H1 (cell line): ENCODE measurements at regions not wholly inside any gene's neighbourhood (a gene's known extent, or its start where the extent isn't known, plus 50 kb on each side); places are given as distances from the start of the nearest gene placed in this dataset.

Experiments
- CTCF ChIA-PET: fragments of 300-600 bp; sonication (Branson Sonifier 250); formaldehyde crosslinking; loops from one replicate; lab custom pipeline; 2021; ENCODE audit not compliant: partially characterized antibody; lab: Charles Lee
- POLR2A ChIA-PET: fragments of 300-600 bp; sonication (Branson Sonifier 250); formaldehyde crosslinking; loops from one replicate; lab custom pipeline; 2021; ENCODE audit warnings: inconsistent platforms; ENCODE audit not compliant: partially characterized antibody; lab: Charles Lee
- DNase-seq, 2 experiments: peaks; one replicate each; pipeline versions ENCODE4 v3.0.0 to v3.0.0-alpha.2; 2010 to 2022; ENCODE audit warnings: low spot score in 2 of 2, low read depth in 1 of 2, mixed read lengths in 1 of 2
- FAIRE-seq: peaks from 2 replicates; lab custom pipeline; 2011; peaks lifted over from hg19 to GRCh38; lab: Jason Lieb, UNC
- H2AFZ ChIP-seq: 2 replicates; pipeline ENCODE4 v1.8.1; 2012; ENCODE audit warnings: low read length, inconsistent platforms
- H2AK5ac ChIP-seq: 2 replicates; pipeline ENCODE4 v1.6.1; 2013; ENCODE audit warnings: low read depth, low read length
- H2BK120ac ChIP-seq: replicated peaks from 2 replicates; pipeline ENCODE3; 2013; ENCODE audit warnings: low read depth, low read length, inconsistent platforms
- H2BK12ac ChIP-seq: 2 replicates; pipeline ENCODE4 v1.6.1; 2013; ENCODE audit warnings: low read depth, low read length
- H2BK15ac ChIP-seq: 2 replicates; pipeline ENCODE4 v1.6.1; 2013; ENCODE audit warnings: low read length
- H2BK20ac ChIP-seq: 2 replicates; pipeline ENCODE4 v1.6.1; 2013; ENCODE audit warnings: low read length
- H2BK5ac ChIP-seq: 2 replicates; pipeline ENCODE4 v1.6.1; 2013; ENCODE audit warnings: low read depth, low read length
- H3K14ac ChIP-seq: 2 replicates; pipeline ENCODE4 v1.6.1; 2013; ENCODE audit warnings: inconsistent platforms; ENCODE audit not compliant: insufficient read length
- H3K18ac ChIP-seq: 2 replicates; pipeline ENCODE4 v1.6.1; 2013; ENCODE audit warnings: low read length; ENCODE audit errors: extremely low read depth
- H3K23ac ChIP-seq: 2 replicates; pipeline ENCODE4 v1.6.1; 2013; ENCODE audit warnings: inconsistent platforms; ENCODE audit not compliant: insufficient read length
- H3K23me2 ChIP-seq: 2 replicates; pipeline ENCODE4 v1.6.1; 2013; ENCODE audit warnings: low read depth, low read length
- H3K27ac ChIP-seq: 2 replicates; pipeline ENCODE4 v1.6.1; 2011; ENCODE audit warnings: low read depth, low read length, inconsistent platforms
- H3K27me3 ChIP-seq, 4 experiments: replicated peaks in 1 of 4; 1 replicate in 1 of 4; 2 replicates in 3 of 4; pipeline versions ENCODE4 v1.6.1 to v1.8.1; 2011 to 2013; ENCODE audit warnings: low read length in 3 of 4, mild to moderate bottlenecking in 3 of 4, inconsistent platforms in 2 of 4, mixed read lengths in 2 of 4, moderate library complexity in 1 of 4; ENCODE audit not compliant: control insufficient read depth in 3 of 4, insufficient read depth in 3 of 4; ENCODE audit errors: extremely low read depth in 1 of 4
- H3K36me3 ChIP-seq, 4 experiments: 2 replicates each; pipeline versions ENCODE4 v1.6.1 to v1.8.1; 2011 to 2013; ENCODE audit warnings: mild to moderate bottlenecking in 4 of 4, low read length in 3 of 4, moderate library complexity in 2 of 4, control low read depth in 1 of 4, inconsistent platforms in 1 of 4; ENCODE audit not compliant: insufficient read depth in 4 of 4, control insufficient read depth in 2 of 4
- H3K4ac ChIP-seq: replicated peaks from 2 replicates; pipeline ENCODE3; 2013; ENCODE audit warnings: low read length, low read depth, mixed read lengths, inconsistent platforms; ENCODE audit not compliant: insufficient read length
- H3K4me1 ChIP-seq, 4 experiments: replicated peaks in 1 of 4; 1 replicate in 1 of 4; 2 replicates in 3 of 4; pipeline versions ENCODE4 v1.6.1 to v1.8.1; 2011 to 2013; ENCODE audit warnings: low read length in 3 of 4, inconsistent platforms in 2 of 4, mixed read lengths in 1 of 4; ENCODE audit not compliant: insufficient read depth in 4 of 4, control insufficient read depth in 3 of 4
- H3K4me2 ChIP-seq, 2 experiments: 2 replicates each; pipeline versions ENCODE4 v1.6.1 to v1.8.1; 2011 to 2013; ENCODE audit warnings: low read depth in 2 of 2, low read length in 2 of 2, control low read depth in 1 of 2, inconsistent platforms in 1 of 2, mild to moderate bottlenecking in 1 of 2; ENCODE audit not compliant: insufficient read depth in 1 of 2
- H3K4me3 ChIP-seq, 4 experiments: fragments of 200-600, 300-600 bp in 1 of 4; sonication (generic), shearing (Covaris generic), sonication (Bioruptor Twin) in 1 of 4; 2 replicates each; pipeline versions ENCODE4 v1.5.1 to v1.8.1; 2011 to 2016; ENCODE audit warnings: low read length in 4 of 4, low read depth in 3 of 4, control low read depth in 2 of 4, inconsistent platforms in 2 of 4, mild to moderate bottlenecking in 2 of 4, mixed read lengths in 1 of 4, moderate library complexity in 1 of 4; ENCODE audit not compliant: insufficient read depth in 2 of 4; ENCODE audit errors: extremely low read depth in 1 of 4
- H3K56ac ChIP-seq: replicated peaks from 2 replicates; pipeline ENCODE3; 2013; ENCODE audit warnings: low read depth, mild to moderate bottlenecking, mixed read lengths, low read length, inconsistent platforms; ENCODE audit not compliant: insufficient read length
- H3K79me1 ChIP-seq: 2 replicates; pipeline ENCODE4 v1.6.1; 2013; ENCODE audit warnings: low read depth, low read length, control low read depth
- H3K79me2 ChIP-seq, 2 experiments: 2 replicates each; pipeline versions ENCODE4 v1.6.1 to v1.8.1; 2012 to 2013; ENCODE audit warnings: low read length in 2 of 2, mild to moderate bottlenecking in 2 of 2, inconsistent platforms in 1 of 2; ENCODE audit not compliant: insufficient read depth in 2 of 2, control insufficient read depth in 1 of 2
- H3K9ac ChIP-seq, 4 experiments: replicated peaks in 1 of 4; 1 replicate in 1 of 4; 2 replicates in 3 of 4; pipeline versions ENCODE4 v1.6.1 to v1.8.1; 2011 to 2013; ENCODE audit warnings: low read depth in 3 of 4, low read length in 3 of 4, control low read depth in 2 of 4, mild to moderate bottlenecking in 2 of 4, moderate library complexity in 2 of 4, inconsistent platforms in 1 of 4; ENCODE audit errors: extremely low read depth in 1 of 4
- H3K9me3 ChIP-seq, 2 experiments: 2 replicates each; pipeline versions ENCODE4 v1.6.1 to v1.8.1; 2012 to 2013; ENCODE audit warnings: mild to moderate bottlenecking in 2 of 2, moderate library complexity in 2 of 2, control low read depth in 1 of 2, inconsistent platforms in 1 of 2, low read depth in 1 of 2, low read length in 1 of 2, mixed read lengths in 1 of 2; ENCODE audit not compliant: insufficient read depth in 2 of 2
- H4K20me1 ChIP-seq, 2 experiments: replicated peaks in 1 of 2; 2 replicates each; pipeline versions ENCODE3 to v1.8.1; 2011 to 2013; ENCODE audit warnings: inconsistent platforms in 2 of 2, low read length in 2 of 2, mild to moderate bottlenecking in 1 of 2; ENCODE audit not compliant: insufficient read depth in 2 of 2, control insufficient read depth in 1 of 2
- H4K5ac ChIP-seq: 2 replicates; pipeline ENCODE4 v1.6.1; 2013; ENCODE audit warnings: low read length, low read depth, mixed read lengths, inconsistent platforms; ENCODE audit not compliant: insufficient read length
- H4K8ac ChIP-seq: 2 replicates; pipeline ENCODE4 v1.8.0; 2013; ENCODE audit warnings: mild to moderate bottlenecking, moderate library complexity, low read length, inconsistent platforms; ENCODE audit not compliant: insufficient read depth; ENCODE audit errors: extremely low read depth
- H4K91ac ChIP-seq: replicated peaks from 2 replicates; pipeline ENCODE3; 2013; ENCODE audit warnings: low read length, mixed read lengths, inconsistent platforms; ENCODE audit not compliant: insufficient read length
- KDM5A ChIP-seq: fragments of 200-600 bp; IDR thresholded peaks from 2 replicates; pipeline ENCODE4 v1.7.1; 2012; ENCODE audit warnings: mild to moderate bottlenecking, low read length, inconsistent platforms, mixed read lengths
- PHF8 ChIP-seq: fragments of 200-600 bp; sonication (generic); conservative IDR thresholded peaks from 2 replicates; pipeline ENCODE4 v1.7.1; 2012; ENCODE audit warnings: low read depth, mild to moderate bottlenecking, inconsistent platforms, low read length, moderate library complexity
- WGBS, 2 experiments: shearing (Covaris generic) in 1 of 2; methylation state at CpG; one replicate each; pipeline versions ENCODE4 v1.1.6 to v1.1.7; 2013 to 2015; ENCODE audit warnings: low lambda C conversion rate in 2 of 2, mixed read lengths in 2 of 2, inconsistent platforms in 1 of 2, low coverage in 1 of 2, missing lambda C conversion rate in 1 of 2; ENCODE audit not compliant: insufficient replicate concordance in 2 of 2, insufficient coverage in 1 of 2, insufficient read length in 1 of 2; ENCODE audit errors: extremely low coverage in 1 of 2, missing lambda C conversion rate in 1 of 2; 5-methylcytosine and 5-hydroxymethylcytosine counted together

GRCh38 chr9:118640836-118641560 is 728.2 kb downstream of the BRINP1 start:
- WGBS, 2 experiments = 92% methylated on average over 7 of the region's 7 CpGs; no CpG with 5 or more reads in 1 of the 2 experiments
- Histone ChIP-seq H3K23me2 (no peaks in the 10 kb centered on the region), H3K36me3 (no peaks in the 10 kb centered on the region), H3K9ac (no peak overlapping the region), H3K4me3 (no peak overlapping the region), H3K14ac (no peak overlapping the region), H4K91ac (no peak overlapping the region), H4K8ac (no peak overlapping the region), H4K20me1 (no peaks in the 10 kb centered on the region), H3K23ac (no peak overlapping the region), H3K4me1 (peaks cover 4 to 5% (median 4%) of the 10 kb centered on the region in 4 experiments; a peak in 6 of 7 replicates), H3K27ac (no peak overlapping the region), H3K4ac (no peak overlapping the region), H2AFZ (no peak overlapping the region), H3K4me2 (no peak overlapping the region), H3K9me3 (peaks cover 6 to 14% of the 10 kb centered on the region in 2 experiments; a peak in 3 of 4 replicates), H2BK120ac (no peak overlapping the region), H3K18ac (no peak overlapping the region), H2BK5ac (no peak overlapping the region), H3K56ac (no peak overlapping the region), H2BK20ac (no peak overlapping the region), H4K5ac (no peak overlapping the region), H3K27me3 (no peaks in the 10 kb centered on the region), H3K79me2 (no peaks in the 10 kb centered on the region), H3K79me1 (no peaks in the 10 kb centered on the region), H2AK5ac (no peak overlapping the region), H2BK15ac (no peak overlapping the region), H2BK12ac (no peak overlapping the region)
- ChIA-PET POLR2A (no interaction called here), CTCF (interaction anchor here (1.5 kb wide), 1 partner anchor 9 kb away, joined by 3 read pairs; no protein-coding TSS in a partner anchor)
- no peak for DNase-seq
- FAIRE-seq = no peak
- TF ChIP-seq PHF8 (no peak), KDM5A (no peak)
